Caco-2 (cell line): ENCODE measurements at regions not wholly inside any gene's neighbourhood (a gene's known extent, or its start where the extent isn't known, plus 50 kb on each side); places are given as distances from the start of the nearest gene placed in this dataset.

Source experiments
- BruUV-seq: library from RNA; stranded (reverse); fragments of 400-500 nt; replicated peaks from 2 replicates; lab custom pipeline; 2021; lab: Mats Ljungman, UMichigan
- CTCF ChIA-PET: fragments of 300-600 bp; sonication (Branson Sonifier 250); formaldehyde crosslinking; loops from one replicate; lab custom pipeline; 2022; ENCODE audit warnings: antibody characterized with exemption; lab: Charles Lee
- POLR2A ChIA-PET: fragments of 300-600 bp; sonication (Branson Sonifier 250); formaldehyde crosslinking; loops from one replicate; lab custom pipeline; 2022; ENCODE audit warnings: antibody characterized with exemption; lab: Charles Lee
- DNase-seq, 2 experiments: peaks; one replicate each; pipeline versions ENCODE4 v3.0.0 to v3.0.0-alpha.2; 2020 to 2022
- H3K27me3 ChIP-seq: replicated peaks from 2 replicates; pipeline ENCODE4 v1.6.0; 2011; ENCODE audit warnings: low read length; ENCODE audit not compliant: control insufficient read depth, insufficient read depth
- H3K36me3 ChIP-seq: 2 replicates; pipeline ENCODE4 v1.5.1; 2011; ENCODE audit warnings: low read length; ENCODE audit not compliant: control insufficient read depth, insufficient read depth
- H3K4me1 ChIP-seq: fragments of 250-450 bp; sonication (Bioruptor Pico); 2 replicates; pipeline ENCODE4 v1.5.1; 2020; ENCODE audit warnings: mild to moderate bottlenecking
- H3K4me3 ChIP-seq: 2 replicates; pipeline ENCODE4 v1.5.1; 2011; ENCODE audit warnings: low read depth, mild to moderate bottlenecking, control low read depth, low read length
- H3K9me3 ChIP-seq: fragments of 250-450 bp; sonication (Bioruptor Pico); 2 replicates; pipeline ENCODE4 v1.5.1; 2020; ENCODE audit warnings: mild to moderate bottlenecking, moderate library complexity
- H3K27ac Mint-ChIP-seq: one replicate; pipeline ENCODE4 v1.8.0; 2022; ENCODE audit warnings: mixed read lengths; ENCODE audit not compliant: unreplicated experiment
- H3K27me3 Mint-ChIP-seq: one replicate; pipeline ENCODE4 v1.8.0; 2022; ENCODE audit warnings: mixed read lengths; ENCODE audit not compliant: insufficient read depth, unreplicated experiment
- H3K36me3 Mint-ChIP-seq: one replicate; pipeline ENCODE4 v1.8.0; 2022; ENCODE audit warnings: mild to moderate bottlenecking, mixed read lengths; ENCODE audit not compliant: insufficient read depth, unreplicated experiment
- H3K4me1 Mint-ChIP-seq: one replicate; pipeline ENCODE4 v1.8.0; 2022; ENCODE audit warnings: low read depth, mixed read lengths; ENCODE audit not compliant: unreplicated experiment
- H3K4me3 Mint-ChIP-seq: one replicate; pipeline ENCODE4 v1.8.0; 2022; ENCODE audit warnings: mild to moderate bottlenecking, moderate library complexity, mixed read lengths; ENCODE audit not compliant: unreplicated experiment
- H3K9me3 Mint-ChIP-seq: one replicate; pipeline ENCODE4 v1.8.0; 2022; ENCODE audit warnings: mixed read lengths; ENCODE audit not compliant: unreplicated experiment
- intact Hi-C: fragments of 100-400 bp; cut with micrococcal nuclease; formaldehyde crosslinking; loops from one replicate; pipeline ENCODE4 v1.10.0; 2022; ENCODE audit not compliant: unreplicated experiment
- TF ChIP-seq, protein P1 (sequence below), 2 experiments: fragments of 200-600 bp in 1 of 2; IDR thresholded peaks; 1 replicate in 1 of 2; 2 replicates in 1 of 2; pipeline versions ENCODE4 v1.5.1 to v1.8.0; 2011 to 2022; ENCODE audit warnings: antibody characterized with exemption in 1 of 2, control low read depth in 1 of 2, inconsistent platforms in 1 of 2, low read depth in 1 of 2, low read length in 1 of 2, mild to moderate bottlenecking in 1 of 2, moderate library complexity in 1 of 2; ENCODE audit not compliant: insufficient read depth in 1 of 2, severe bottlenecking in 1 of 2, unreplicated experiment in 1 of 2

DNA sequence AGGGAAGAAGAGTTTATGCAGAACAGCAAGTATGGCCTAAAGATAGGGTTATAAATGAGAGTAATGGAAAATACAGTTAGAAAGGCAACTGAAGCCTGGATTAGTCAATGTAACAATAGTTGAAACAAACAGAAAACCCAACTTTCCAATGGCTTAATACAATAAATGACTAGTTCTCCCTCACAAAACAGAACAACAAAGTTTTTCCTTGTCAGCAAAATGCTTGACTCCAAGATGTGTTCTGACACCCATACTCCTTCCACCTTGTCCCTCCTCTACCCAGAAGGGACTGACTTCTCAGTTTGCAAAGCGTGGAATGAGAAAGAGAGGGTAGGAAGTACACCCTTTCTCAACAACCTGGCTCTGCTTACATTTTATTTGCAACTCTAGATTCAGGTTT is 191.4 kb upstream of the OSR1 start:
- BruUV-seq: no TSS peak
- intact Hi-C loops: no loop called here

DNA sequence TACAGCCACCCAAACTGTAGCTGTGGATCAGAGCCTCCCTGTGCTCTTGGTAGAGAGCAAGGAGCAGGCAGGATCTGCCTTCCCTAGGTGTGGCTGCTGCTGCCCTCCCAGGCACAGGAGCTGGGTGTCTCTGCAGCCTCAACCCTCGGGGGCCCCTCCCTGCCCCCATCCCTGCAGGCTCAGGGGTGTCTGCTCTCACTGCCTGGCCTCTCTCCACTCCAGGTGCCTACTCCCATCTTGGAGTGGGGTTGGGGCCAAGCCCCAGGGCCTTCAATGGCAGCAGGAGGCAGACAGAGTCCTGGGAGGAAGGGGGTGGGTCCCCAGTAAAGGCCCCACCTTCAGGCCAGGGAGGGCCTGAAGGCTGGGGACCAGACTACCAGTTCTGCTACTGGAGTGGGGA is 189.7 kb upstream of the OSR1 start:
- Histone ChIP-seq H3K36me3 (no peaks in the 10 kb centered on the region), H3K27me3 (no peaks in the 10 kb centered on the region), H3K4me3 (no peak overlapping the region), H3K9me3 (no peaks in the 10 kb centered on the region), H3K4me1 (no peaks in the 10 kb centered on the region)
- no TSS peak for BruUV-seq
- ChIA-PET POLR2A (no interaction called here), CTCF (no interaction called here)
- intact Hi-C loops: no loop called here
- H3K36me3 Mint-ChIP-seq: no peaks in the 10 kb centered on the region
- no peak overlapping the region for H3K4me3 Mint-ChIP-seq
- no peak for DNase-seq
- no peak overlapping the region for H3K27ac Mint-ChIP-seq
- H3K4me1 Mint-ChIP-seq: no peaks in the 10 kb centered on the region
- peaks cover 5% of the 10 kb centered on the region for H3K27me3 Mint-ChIP-seq
- H3K9me3 Mint-ChIP-seq: no peaks in the 10 kb centered on the region
- TF ChIP-seq, protein P1, sequence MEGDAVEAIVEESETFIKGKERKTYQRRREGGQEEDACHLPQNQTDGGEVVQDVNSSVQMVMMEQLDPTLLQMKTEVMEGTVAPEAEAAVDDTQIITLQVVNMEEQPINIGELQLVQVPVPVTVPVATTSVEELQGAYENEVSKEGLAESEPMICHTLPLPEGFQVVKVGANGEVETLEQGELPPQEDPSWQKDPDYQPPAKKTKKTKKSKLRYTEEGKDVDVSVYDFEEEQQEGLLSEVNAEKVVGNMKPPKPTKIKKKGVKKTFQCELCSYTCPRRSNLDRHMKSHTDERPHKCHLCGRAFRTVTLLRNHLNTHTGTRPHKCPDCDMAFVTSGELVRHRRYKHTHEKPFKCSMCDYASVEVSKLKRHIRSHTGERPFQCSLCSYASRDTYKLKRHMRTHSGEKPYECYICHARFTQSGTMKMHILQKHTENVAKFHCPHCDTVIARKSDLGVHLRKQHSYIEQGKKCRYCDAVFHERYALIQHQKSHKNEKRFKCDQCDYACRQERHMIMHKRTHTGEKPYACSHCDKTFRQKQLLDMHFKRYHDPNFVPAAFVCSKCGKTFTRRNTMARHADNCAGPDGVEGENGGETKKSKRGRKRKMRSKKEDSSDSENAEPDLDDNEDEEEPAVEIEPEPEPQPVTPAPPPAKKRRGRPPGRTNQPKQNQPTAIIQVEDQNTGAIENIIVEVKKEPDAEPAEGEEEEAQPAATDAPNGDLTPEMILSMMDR (IDR thresholded peaks at IDR 0.05; ENCODE audit: insufficient read depth in 1 of 2, low read depth in 1 of 2, low read length in 1 of 2, severe bottlenecking in 1 of 2, unreplicated experiment in 1 of 2): no peak

More for the DNA sequence above, 191.4 kb upstream of the OSR1 start:
- Mint-ChIP-seq H3K36me3 (no peaks in the 10 kb centered on the region), H3K27me3 (peaks cover 5% of the 10 kb centered on the region), H3K9me3 (no peaks in the 10 kb centered on the region), H3K4me3 (no peak overlapping the region), H3K4me1 (no peaks in the 10 kb centered on the region), H3K27ac (no peak overlapping the region)
- Histone ChIP-seq H3K36me3 (no peaks in the 10 kb centered on the region), H3K27me3 (no peaks in the 10 kb centered on the region), H3K4me3 (no peak overlapping the region), H3K4me1 (no peaks in the 10 kb centered on the region), H3K9me3 (no peaks in the 10 kb centered on the region)
- DNase-seq: no peak
- POLR2A ChIA-PET: no interaction called here
- CTCF ChIA-PET: no interaction called here
- TF ChIP-seq, protein P1 (IDR thresholded peaks at IDR 0.05; ENCODE audit: insufficient read depth in 1 of 2, low read depth in 1 of 2, low read length in 1 of 2, severe bottlenecking in 1 of 2, unreplicated experiment in 1 of 2): no peak

GRCh38 chr2:19547321-19547720 is 188.9 kb upstream of the OSR1 start:
- H3K27ac Mint-ChIP-seq: no peak overlapping the region
- intact Hi-C loops: no loop called here
- BruUV-seq: no TSS peak
- no peaks in the 10 kb centered on the region for H3K27me3 ChIP-seq
- H3K4me1 Mint-ChIP-seq: no peaks in the 10 kb centered on the region
- no peaks in the 10 kb centered on the region for H3K4me1 ChIP-seq
- no peak for DNase-seq
- POLR2A ChIA-PET: no interaction called here
- no peaks in the 10 kb centered on the region for H3K36me3 Mint-ChIP-seq
- H3K4me3 ChIP-seq: no peak overlapping the region
- no peaks in the 10 kb centered on the region for H3K9me3 Mint-ChIP-seq
- TF ChIP-seq, protein P1 (IDR thresholded peaks at IDR 0.05; ENCODE audit: insufficient read depth in 1 of 2, low read depth in 1 of 2, low read length in 1 of 2, severe bottlenecking in 1 of 2, unreplicated experiment in 1 of 2): no peak
- CTCF ChIA-PET: no interaction called here
- peaks cover 5% of the 10 kb centered on the region for H3K27me3 Mint-ChIP-seq
- no peaks in the 10 kb centered on the region for H3K36me3 ChIP-seq
- no peaks in the 10 kb centered on the region for H3K9me3 ChIP-seq
- H3K4me3 Mint-ChIP-seq: no peak overlapping the region
